OCI-LY1 (cell line): ENCODE measurements at regions not wholly inside any gene's neighbourhood (a gene's known extent, or its start where the extent isn't known, plus 50 kb on each side); places are given as distances from the start of the nearest gene placed in this dataset.

Experiments
- H2AFZ ChIP-seq: fragments of 200-600 bp; sonication (generic), shearing (Covaris generic); 2 replicates; pipeline ENCODE4 v1.6.0; 2014; ENCODE audit warnings: antibody characterized with exemption, mild to moderate bottlenecking, low read length
- H3F3A ChIP-seq: fragments of 200-600 bp; sonication (generic), shearing (Covaris generic); 2 replicates; pipeline ENCODE4 v1.6.0; 2014; ENCODE audit warnings: mild to moderate bottlenecking, antibody characterized with exemption, low read length, moderate library complexity; ENCODE audit not compliant: insufficient read depth
- H3K27ac ChIP-seq: fragments of 200-600 bp; sonication (generic); 2 replicates; pipeline ENCODE4 v1.5.1; 2014; ENCODE audit warnings: low read length, mixed run types, mild to moderate bottlenecking, low read depth; ENCODE audit not compliant: poor library complexity, severe bottlenecking
- H3K27me3 ChIP-seq: fragments of 200-600 bp; sonication (generic); 2 replicates; pipeline ENCODE4 v1.6.0; 2014; ENCODE audit warnings: antibody characterized with exemption, mild to moderate bottlenecking, low read length, moderate library complexity; ENCODE audit not compliant: insufficient read depth
- H3K36me3 ChIP-seq: fragments of 200-600 bp; sonication (generic); 2 replicates; pipeline ENCODE4 v1.6.1; 2014; ENCODE audit warnings: mild to moderate bottlenecking, antibody characterized with exemption, low read length, moderate library complexity, mixed read lengths; ENCODE audit not compliant: insufficient read depth
- H3K4me1 ChIP-seq: fragments of 200-600 bp; sonication (generic); 2 replicates; pipeline ENCODE4 v1.5.1; 2014; ENCODE audit warnings: mild to moderate bottlenecking, low read length, moderate library complexity; ENCODE audit not compliant: insufficient read depth, severe bottlenecking
- H3K4me2 ChIP-seq: fragments of 200-600 bp; sonication (generic), shearing (Covaris generic); 2 replicates; pipeline ENCODE4 v1.6.1; 2014; ENCODE audit warnings: low read length
- H3K4me3 ChIP-seq: fragments of 200-600 bp; sonication (generic); 2 replicates; pipeline ENCODE4 v1.5.1; 2014; ENCODE audit warnings: low read length, low read depth, mild to moderate bottlenecking, mixed read lengths; ENCODE audit not compliant: poor library complexity, severe bottlenecking
- H3K79me2 ChIP-seq: fragments of 200-600 bp; shearing (Covaris generic); 2 replicates; pipeline ENCODE4 v1.6.1; 2016; ENCODE audit warnings: mixed run types, low read length, mixed read lengths; ENCODE audit not compliant: insufficient read depth
- H3K9ac ChIP-seq: fragments of 200-600 bp; sonication (generic), shearing (Covaris generic); 2 replicates; pipeline ENCODE4 v1.6.1; 2014; ENCODE audit warnings: mild to moderate bottlenecking, low read length, mixed read lengths
- H3K9me2 ChIP-seq: fragments of 200-600 bp; sonication (generic), shearing (Covaris generic); 2 replicates; pipeline ENCODE4 v1.6.1; 2014; ENCODE audit warnings: low read depth, mild to moderate bottlenecking, low read length, mixed read lengths
- H3K9me3 ChIP-seq: fragments of 200-600 bp; shearing (Covaris generic); 2 replicates; pipeline ENCODE4 v1.6.1; 2014; ENCODE audit warnings: low read length, mixed read lengths
- H4K20me1 ChIP-seq: fragments of 200-600 bp; sonication (generic), shearing (Covaris generic); 2 replicates; pipeline ENCODE4 v1.6.0; 2016; ENCODE audit warnings: mild to moderate bottlenecking, low read length; ENCODE audit not compliant: insufficient read depth
- CTCF ChIP-seq: fragments of 200-600 bp; sonication (generic), shearing (Covaris generic); IDR thresholded peaks from 2 replicates; pipeline ENCODE4 v1.5.1; 2017; ENCODE audit warnings: mild to moderate bottlenecking, antibody characterized with exemption, low read length, moderate library complexity, mixed read lengths
- EZH2 ChIP-seq: fragments of 200-600 bp; sonication (generic), shearing (Covaris generic); IDR thresholded peaks from 2 replicates; pipeline ENCODE4 v1.8.0; 2017; ENCODE audit warnings: borderline replicate concordance, mixed run types, mild to moderate bottlenecking, antibody characterized with exemption, low read length, moderate library complexity, mixed read lengths

- H3K9me3 ChIP-seq = no peaks in the 10 kb centered on the region; the same call in 1 of the 2 replicates
- no peaks in the 10 kb centered on the region; the same call in 1 of the 2 replicates for H3K36me3 ChIP-seq
- no peak overlapping the region for H3K4me3 ChIP-seq
- H3K9me2 ChIP-seq = no peaks in the 10 kb centered on the region
- H3F3A ChIP-seq = no peaks in the 10 kb centered on the region
- no peak overlapping the region for H3K9ac ChIP-seq
- H3K27ac ChIP-seq = no peak overlapping the region
- no peak overlapping the region for H3K4me2 ChIP-seq
- H4K20me1 ChIP-seq = no peaks in the 10 kb centered on the region
- H2AFZ ChIP-seq = no peak overlapping the region
- peaks cover 4% of the 10 kb centered on the region for H3K27me3 ChIP-seq
- H3K79me2 ChIP-seq = no peaks in the 10 kb centered on the region
- H3K4me1 ChIP-seq = no peaks in the 10 kb centered on the region
- TF ChIP-seq EZH2 (no peak), CTCF (no peak)
Observed at GRCh38 chr22:47787501-47788227, 1025.2 kb downstream of the TBC1D22A start.

GRCh38 chr22:47786650-47787290, 1024.3 kb downstream of the TBC1D22A start:
- H4K20me1 ChIP-seq = no peaks in the 10 kb centered on the region
- peaks cover 4% of the 10 kb centered on the region for H3K27me3 ChIP-seq
- no peaks in the 10 kb centered on the region; the same call in 1 of the 2 replicates for H3K9me3 ChIP-seq
- no peaks in the 10 kb centered on the region for H3F3A ChIP-seq
- no peak overlapping the region for H3K9ac ChIP-seq
- no peak overlapping the region for H3K27ac ChIP-seq
- no peaks in the 10 kb centered on the region for H3K9me2 ChIP-seq
- H3K4me1 ChIP-seq = no peaks in the 10 kb centered on the region
- no peak for TF ChIP-seq EZH2
- no peak for TF ChIP-seq CTCF
- no peaks in the 10 kb centered on the region for H3K79me2 ChIP-seq
- H3K36me3 ChIP-seq = no peaks in the 10 kb centered on the region; the same call in 1 of the 2 replicates
- H3K4me2 ChIP-seq = no peak overlapping the region
- no peak overlapping the region for H2AFZ ChIP-seq
- H3K4me3 ChIP-seq = no peak overlapping the region

DNA sequence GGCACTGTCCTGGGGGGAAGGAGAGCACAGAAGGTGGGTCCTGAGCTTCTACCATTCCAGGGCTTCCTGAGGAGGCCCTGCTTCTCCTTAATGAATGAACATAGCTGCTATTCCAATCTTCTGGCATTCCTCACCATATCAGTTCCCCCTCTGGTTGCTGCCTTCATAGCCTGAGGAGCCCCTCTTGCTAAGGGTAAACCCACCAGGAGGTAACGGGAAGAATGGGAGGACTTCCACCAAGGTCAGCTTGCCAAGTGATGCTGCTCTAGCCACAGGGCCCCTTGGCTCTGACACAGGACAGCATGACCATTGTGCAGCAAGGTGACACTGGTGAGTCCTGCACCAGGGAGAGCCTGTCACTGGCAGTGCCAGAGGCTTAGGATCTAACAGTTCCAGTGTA, 1022.5 kb downstream of the TBC1D22A start:
- Histone ChIP-seq H3K36me3 (no peaks in the 10 kb centered on the region; the same call in 1 of the 2 replicates), H3K4me3 (no peak overlapping the region), H3K9me2 (no peaks in the 10 kb centered on the region), H3K27me3 (peaks cover 4% of the 10 kb centered on the region), H3F3A (no peaks in the 10 kb centered on the region), H3K27ac (no peak overlapping the region), H3K4me2 (no peak overlapping the region), H4K20me1 (no peaks in the 10 kb centered on the region), H3K9ac (no peak overlapping the region), H3K4me1 (no peaks in the 10 kb centered on the region), H3K79me2 (no peaks in the 10 kb centered on the region), H2AFZ (no peak overlapping the region), H3K9me3 (no peaks in the 10 kb centered on the region; the same call in 1 of the 2 replicates)
- TF ChIP-seq EZH2 (no peak), CTCF (no peak)
